Stromal cell of bone marrow (primary cell): ENCODE measurements at regions not wholly inside any gene's neighbourhood (a gene's known extent, or its start where the extent isn't known, plus 50 kb on each side); places are given as distances from the start of the nearest gene placed in this dataset.

Experiments
- DNase-seq: peaks from one replicate; pipeline ENCODE4 v3.0.0-alpha.2; 2012; ENCODE audit warnings: low read depth

DNA sequence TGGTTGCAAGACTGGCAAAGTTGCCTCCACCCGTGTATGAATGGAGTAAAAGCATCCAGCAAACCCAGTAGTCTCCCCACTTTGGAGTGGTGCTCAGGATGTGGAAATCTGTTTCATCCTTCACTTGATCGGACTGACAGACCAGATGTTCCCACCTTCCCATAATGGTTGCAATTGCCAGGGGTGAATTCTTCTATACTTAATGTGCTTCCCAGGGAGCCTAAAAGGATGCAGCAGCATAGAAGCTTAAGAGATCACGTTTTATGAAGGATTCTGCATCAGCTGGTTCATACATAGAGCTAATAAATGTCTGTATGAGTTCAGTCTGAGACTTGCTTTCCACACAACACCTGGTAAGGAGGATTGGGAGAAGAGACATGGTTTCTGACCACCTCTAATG is 198.8 kb upstream of the S1PR3 start:
- no peak for DNase-seq

DNA sequence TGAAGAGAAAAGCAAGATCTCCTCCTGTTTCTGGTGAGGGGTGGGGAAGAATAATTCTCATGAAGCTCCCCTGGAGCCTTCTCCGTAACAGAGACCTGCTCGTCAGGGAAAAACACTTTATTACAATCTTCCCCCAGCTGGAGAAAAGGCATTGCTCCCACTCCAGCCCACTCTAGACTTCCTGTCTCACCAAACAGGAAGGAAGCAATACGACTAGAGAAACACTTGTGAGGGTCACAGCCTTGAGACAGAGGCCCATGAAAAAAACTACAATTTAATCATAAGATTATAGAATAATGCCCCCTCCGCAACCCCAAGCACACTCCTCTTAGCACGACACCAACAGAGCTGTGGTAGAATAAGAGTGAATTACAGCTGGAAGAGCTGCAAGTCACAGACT is 197.2 kb upstream of the S1PR3 start:
- DNase-seq, result no peak

DNA sequence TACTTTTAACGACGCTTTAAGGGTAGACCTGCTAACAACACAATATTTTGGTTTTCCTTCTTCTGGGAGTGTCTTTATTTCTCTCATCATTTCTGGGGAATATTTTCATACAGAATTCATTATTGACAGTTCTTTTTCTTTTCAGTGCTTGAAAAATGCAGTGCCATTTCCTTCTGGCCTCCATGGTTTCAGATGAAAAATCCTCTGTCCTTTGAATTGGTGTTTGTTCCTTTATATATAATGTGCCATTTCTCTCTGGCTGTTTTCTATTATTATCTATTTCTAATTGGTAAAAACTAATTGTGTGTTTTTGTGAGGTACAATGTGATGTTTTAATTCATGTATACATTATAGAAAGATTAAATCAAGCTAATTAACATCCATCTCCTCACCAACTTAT is 194.3 kb upstream of the S1PR3 start:
- no peak for DNase-seq

DNA sequence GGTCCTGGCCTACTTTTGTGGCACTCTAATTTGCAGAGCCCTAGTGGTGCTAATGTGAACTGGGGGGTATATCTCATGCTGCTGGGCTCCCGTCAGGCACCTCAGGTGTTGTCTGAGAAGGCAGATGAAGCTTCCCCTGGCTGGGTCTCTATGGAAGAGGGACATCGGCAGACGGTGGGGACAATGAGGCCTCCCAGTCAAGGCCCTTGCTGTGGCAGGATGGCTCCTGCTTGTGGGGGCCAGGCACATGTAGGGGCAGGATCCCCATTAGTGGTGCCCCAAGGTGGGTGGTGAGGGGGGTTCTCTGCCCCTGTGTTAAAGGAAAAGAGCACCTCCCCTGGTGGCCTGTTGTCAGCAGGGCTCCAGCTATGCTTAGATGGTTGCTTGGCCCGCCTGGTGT is 192.8 kb upstream of the S1PR3 start:
- no peak for DNase-seq

DNA sequence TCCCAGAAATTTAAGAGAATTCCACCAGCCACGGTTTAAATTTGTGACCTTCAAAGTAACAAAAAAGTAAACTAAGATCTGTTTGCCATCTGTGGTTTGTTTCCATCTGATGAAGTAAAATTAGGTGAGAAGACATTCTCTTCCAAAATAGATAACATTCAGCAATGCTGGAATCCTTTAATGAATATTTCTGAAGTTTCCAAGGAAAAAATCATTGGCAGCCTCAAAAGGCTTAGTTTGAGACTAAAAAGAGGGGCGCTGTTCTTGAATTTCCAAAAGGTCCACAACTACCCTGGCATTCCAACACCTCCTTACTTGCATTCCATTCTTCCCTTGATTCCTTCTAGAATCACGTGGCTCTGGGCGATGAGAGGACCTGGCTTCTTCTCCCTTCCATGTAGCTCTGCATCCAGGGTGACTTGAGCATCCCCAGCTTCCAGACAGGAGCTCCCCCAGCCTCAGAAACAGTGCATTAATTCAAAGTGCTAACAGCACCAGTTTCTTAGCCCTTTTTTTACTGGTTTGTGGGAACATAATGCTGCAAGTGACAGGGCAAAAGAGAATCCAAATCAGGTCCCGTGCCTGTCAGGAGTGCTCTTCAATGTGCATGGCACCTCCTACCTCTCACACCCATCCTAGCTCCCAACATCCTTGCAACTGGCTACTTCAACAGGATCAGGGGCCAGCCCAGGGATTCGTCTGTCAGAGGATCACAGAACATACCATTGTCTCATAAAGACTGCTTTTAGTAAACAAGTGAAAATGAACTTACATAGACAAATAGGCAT is 191.5 kb upstream of the S1PR3 start:
- DNase-seq, result no peak

DNA sequence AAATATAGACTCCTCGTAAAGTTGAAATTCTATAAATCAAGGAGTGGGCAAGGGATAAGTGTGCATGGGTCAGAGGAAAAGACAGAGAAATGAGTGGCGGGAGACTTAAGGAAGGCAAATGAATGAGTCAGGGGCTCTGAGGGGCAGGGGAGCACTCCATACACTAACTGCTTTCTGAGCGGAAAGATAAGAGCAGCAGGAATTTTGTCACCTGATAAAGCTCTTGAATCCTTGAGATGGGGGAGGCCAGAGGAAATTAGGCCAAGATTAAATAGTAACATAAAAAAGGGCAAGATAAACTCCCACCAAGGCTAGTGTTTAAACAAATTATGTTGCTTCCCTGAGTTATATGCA is 191.0 kb upstream of the S1PR3 start:
- DNase-seq, result no peak

DNA sequence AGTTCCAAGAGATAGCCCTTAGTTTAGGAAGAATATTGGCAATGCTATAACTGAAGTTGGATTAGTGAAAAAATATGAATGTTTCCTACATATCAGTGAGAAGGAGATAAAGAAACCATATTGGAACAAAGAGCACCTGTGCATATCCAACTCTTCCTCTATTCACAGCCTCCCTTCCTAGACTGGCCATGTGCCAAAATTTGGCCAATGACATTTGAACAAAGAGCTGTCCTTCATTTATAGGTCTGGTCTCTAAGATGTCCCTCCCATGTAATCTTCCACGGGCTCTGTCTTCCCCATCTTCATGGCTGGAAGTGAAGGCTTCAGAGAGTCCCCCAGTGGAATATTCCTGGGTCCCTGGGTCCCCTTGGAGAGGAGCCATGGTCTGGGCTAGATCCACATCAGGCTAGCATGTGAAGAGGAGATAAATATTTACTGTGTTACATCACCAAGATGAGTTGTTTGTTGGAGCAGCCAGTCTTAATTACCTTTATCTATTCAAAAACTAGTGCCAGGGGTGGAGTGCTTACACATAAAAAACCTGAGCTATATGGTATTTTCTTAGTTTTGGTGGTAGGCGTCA is 190.0 kb upstream of the S1PR3 start:
- DNase-seq, result no peak

DNA sequence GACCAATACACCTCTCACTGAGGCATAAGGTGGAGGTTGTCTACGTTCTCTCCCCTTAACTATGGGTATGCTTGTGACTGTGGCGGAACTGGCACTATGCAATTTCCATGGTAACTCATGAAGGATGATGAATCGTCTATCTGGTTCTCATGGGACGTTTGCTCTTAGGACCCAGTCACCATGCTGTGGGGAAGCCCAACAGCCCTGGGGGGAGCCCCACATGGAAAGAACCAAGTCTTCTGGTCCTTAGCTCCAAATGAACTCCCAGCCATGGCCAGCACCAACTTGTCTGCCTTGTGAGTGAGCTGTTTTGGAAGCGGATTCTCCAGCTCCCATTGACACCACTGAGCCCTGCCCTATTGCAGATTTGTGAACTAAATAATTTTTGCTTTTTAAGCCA is 188.7 kb upstream of the S1PR3 start:
- DNase-seq, result no peak

DNA sequence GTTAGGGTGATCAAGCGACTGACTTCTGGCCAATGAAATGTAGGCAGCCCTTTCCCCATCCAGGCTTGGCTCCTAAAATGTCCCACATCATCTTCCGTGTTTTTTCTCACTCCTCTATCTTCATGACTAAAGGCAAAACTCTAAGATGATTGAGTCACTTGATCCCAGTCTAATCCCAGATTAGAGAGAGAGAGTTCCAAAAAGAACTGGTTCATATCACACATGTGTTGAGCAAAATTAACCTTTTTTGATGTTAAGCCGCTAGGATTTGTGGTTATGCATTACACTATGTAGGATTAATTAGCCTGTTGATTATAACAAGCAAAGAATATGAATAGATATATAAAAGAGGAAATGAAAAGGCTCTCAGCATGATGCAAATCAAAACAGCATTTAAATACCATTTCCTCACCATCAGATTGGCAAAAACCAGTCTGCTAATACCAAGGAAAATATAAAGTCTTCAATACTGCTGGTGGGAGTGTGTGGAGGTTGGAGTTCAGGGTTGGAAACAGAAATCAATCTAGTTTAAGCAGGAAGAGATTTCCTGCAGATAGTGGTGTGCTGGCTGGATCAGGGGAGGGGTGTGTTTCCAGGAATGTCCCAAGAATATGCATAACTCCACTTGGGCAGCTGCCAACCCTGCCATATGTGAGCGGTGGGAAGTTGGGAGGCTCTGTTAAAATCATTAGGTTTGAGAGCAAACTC is 187.6 kb upstream of the S1PR3 start:
- no peak for DNase-seq

DNA sequence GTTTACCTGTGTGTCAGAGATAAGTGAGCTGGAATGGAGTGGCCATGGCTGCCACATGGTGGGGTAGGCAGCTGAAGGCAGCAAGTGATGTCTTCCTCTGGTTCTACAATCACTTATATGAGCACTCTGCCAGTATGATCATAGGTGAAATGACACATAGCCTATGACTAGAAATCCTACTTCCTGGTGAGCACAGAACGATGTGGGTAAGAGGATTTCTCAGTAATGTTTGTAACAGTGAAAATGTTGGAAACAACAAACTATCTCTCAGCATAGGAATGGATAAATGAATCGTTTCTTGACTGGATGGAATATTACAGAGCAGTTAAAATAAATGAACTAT is 187.0 kb upstream of the S1PR3 start:
- no peak for DNase-seq

DNA sequence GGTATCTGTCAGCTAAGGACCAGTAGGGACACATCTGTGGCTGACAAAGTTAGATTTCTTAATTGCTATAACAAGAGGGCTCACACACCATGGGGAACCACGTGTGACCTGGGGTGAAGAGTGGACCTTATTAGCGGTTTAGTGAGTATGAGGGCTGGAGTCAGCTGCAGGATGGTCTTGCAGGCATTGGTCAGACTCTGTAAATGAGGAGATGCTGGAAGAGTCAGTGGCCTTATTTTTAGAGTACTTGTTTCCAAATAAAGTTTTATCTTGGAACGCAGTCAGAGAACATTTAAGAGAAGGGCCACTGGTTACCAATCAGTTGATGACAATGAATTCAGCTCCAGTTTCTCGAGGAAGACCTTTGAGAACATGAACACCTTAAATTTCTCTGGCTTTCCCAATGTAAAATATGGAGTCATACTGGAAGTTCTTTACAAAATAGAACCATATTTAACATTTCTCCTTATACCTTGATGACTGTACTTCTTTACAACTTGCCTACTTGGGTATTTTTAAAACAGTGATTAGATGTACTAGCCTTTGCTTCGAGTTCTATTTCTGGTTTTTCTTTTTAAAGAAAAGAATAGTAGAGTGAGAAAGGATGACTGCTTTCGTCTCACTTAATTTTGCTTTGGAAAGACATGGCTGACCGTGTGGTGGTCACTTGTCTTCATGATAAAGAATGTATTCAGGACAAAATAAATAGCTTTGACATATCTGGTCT is 185.9 kb upstream of the S1PR3 start:
- no peak for DNase-seq

DNA sequence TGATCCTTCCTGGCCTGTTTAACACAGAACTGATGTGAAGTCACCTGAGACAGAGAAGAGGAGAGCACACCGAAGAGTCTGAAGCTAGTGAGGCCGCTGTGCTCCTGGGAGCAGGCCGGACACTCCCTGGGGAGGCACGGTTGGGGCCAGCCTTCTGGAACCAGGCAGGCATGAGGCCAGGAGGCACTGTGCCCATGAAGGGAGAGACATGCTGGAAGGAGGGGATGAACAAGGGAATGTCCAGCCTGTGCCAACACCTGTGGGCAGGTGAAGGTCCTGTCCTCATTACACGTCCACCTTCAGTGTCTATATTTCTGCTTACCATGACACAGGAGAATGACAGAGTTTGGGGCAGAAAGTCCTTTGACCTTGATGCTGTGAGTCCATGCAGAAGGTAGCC is 183.8 kb upstream of the S1PR3 start:
- no peak for DNase-seq

DNA sequence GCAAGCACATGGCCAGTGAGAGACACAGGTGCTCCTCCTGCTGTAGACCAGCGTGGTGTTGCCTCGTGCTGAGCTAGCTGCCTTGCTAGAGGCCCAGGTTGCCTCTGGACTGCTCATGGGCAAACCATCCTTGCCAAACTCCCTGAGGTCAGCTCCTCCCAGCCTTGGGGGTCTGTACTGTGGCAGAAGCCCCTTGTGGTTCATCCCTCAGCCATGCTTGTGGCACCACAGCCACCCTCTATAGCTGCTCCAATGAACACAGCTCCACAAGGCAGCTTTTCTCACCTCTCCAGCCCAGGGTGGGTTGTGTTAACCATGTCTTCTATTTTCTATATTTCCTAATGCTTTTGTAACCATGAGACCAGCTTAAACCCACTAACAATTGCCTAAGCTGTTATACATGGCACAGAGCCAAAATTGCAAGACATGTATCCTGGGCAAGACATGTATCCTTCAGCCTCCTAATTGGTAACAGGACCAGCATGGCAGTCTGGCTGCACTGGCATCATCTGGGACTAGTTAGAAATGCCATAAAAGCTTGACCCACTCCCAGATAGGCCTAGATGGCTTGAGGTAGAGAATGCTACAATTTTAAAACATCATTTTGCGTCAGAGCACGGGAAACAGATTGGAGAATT is 183.1 kb upstream of the S1PR3 start:
- DNase-seq, result no peak

DNA sequence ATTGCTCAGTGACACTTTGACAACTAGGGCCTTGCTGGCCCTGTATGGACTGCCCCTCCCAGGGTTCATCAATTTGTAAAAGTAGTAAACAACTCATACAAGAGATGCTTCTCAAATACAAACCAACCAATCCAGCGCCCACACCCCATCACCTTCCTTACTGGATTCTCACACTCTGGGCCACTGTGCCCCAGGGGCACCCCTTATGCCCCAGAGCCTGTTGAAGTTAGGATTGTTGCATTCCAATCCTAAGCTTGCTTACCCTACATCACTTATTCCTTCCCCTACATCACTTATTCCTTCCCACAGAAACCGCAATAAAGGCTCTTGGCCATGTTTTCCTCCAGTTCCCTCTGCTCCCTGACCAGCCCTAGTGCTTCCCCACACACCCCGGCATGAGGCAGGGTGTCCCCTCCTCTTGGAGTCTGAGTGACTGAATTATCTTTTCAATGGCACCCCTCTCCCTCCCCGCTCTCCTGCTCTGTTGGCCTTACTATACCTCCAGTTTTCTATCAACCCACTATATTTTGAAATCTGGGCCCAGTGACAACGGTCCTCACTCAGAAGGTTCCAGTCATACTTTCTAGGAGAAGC is 182.4 kb upstream of the S1PR3 start:
- DNase-seq, result no peak

DNA sequence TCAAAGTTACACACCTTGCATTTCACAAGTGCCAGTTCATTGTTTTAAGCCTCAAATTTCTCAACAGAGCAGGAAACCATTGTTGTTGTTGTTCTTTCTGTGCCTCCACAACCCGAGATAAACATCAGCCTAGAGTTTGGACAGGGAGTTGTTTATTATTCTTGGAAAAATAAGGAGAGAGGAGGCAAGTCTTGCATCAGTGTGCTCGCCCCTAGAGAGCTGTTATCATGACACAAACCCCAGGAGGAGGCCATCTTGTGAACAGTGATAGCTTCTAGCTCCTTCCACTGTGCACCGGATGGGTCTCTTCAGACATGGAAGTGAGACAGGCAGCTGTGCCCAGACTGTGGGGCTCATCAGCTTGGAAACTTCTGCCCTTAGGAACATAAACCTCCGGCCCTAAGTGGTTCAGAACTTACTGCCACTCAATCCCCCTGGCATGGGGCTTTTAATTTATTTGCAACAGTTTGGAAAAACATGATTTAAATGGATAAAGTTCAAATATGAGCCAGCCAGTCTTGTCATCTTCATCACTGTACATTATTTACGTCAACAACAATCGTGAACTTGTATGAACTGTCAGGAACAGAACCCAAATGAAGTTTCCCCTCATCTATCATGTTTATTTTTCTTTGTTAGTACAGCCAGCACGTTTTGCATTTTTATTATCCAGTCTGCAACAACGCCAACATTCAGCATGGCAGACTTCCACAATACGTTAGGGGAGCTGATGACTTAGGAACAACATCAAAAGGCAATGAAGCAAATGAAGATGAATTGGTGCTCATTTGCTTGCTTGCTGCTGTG is 181.7 kb upstream of the S1PR3 start:
- DNase-seq, result no peak

DNA sequence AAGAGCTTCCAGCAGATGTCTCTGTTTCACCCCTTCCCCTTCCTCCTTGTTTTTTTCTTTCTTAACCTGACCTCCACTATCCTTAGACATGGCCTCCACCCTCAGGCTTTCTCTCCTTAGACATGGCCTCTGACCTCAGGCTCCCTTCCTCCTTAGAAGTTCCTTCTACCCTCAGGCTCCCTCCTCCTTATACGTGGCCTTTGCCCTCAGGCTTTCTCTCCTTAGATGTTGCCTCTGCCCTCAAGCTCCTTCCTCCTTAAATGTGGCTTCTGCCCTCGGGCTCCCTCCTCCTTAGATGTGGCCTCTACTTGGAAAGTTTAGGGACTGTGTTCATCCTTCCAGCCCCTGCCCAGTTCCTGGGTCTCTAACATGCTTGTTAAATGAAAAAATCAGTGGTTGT is 180.4 kb upstream of the S1PR3 start:
- no peak for DNase-seq

DNA sequence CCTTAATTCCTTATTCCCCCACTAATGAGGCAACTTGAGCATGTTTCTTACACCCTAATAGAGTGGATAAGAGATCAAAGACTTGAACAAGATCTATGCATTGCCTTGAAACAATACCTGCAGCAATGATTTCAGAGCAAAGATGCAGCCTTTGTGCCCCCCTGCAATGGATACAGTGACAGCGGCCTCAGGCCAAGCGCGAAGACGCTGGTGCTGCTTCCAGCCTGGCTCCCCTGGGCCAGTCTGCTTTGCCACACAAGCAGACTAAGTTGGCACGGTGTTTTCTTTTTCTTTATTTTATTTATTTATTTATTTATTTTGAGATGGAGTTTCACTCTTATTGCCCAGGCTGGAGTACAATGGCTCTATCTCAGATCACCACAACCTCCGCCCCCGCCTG is 179.8 kb upstream of the S1PR3 start:
- no peak for DNase-seq

DNA sequence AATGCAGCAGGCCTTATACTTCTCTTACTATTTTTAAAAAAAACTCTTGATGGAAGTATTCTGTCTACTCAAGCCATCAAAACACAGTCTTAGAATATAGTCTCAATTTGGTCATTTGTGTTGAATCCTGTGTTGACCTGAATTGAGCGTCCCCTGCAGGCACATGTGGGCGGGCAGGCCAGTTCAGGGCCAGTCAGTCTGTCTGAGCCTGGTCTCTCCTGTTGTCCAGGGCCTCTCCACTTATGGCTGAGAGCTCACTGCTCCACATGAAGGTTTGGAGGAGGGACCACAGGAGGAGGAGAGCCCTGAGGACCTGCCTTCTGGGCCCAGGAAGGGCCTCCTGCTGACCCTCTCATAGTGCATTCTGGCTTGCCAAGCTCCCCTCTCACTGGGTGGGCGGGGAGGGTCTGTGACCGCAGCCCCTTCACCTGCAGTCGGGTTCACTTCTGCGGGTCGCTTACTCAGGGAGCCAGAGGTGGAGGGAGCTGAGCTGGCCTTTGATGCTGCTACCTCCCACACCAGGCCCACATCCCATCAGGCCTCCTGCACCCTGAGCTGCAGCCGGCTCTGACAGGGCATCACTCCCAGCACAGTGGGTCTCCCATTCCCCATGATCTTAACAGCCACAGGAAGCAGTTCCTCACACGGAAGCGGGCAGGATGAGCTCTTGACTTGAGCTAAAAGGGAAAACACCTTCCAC is 178.2 kb upstream of the S1PR3 start:
- no peak for DNase-seq

DNA sequence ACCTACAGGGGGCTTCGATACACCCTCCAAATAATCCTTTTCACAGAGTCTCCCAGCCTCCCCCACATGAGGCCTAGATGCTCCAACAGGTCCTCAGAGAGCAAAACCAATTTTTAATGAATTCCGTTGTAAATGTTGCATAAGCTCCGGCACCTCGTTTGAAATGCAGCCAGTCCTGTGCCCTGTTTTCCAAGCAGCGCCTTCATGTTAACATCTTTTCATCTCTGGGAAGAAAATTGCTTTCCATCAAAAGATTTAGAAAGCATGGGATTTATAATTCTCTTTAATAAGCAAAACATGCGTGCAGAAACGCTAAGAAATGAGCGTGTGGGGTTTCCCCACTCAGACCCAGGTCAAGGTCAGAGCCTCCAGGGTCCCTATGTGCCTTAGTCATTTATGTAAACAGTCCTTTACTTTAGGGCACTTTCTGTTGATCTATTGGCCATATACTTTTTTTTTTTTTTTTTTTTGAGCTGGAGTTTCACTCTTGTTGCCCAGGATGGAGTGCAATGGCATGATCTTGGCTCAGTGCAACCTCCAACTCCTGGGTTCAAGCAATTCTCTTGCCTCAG is 177.5 kb upstream of the S1PR3 start:
- DNase-seq, result no peak

DNA sequence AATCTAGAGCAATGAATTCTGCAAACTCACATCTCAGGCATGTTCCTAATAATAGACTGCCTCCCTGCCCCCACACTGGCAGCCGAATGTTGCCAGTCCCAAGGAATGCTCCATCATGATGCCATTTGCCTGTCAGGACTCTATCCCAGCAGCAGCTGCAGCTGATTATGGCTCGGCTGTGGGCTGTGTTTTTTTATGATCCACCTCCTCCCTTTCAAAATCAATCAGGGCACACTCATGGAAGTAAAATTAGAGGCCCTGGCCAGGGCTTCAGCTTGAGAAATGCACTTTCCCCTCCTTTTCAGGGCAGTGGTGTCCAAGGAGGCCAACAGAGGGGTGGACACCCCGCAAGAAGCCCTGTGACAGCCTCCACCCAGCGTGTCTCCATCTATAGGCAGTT is 176.7 kb upstream of the S1PR3 start:
- peak; percentile 85 for DNase-seq
